Left lung (tissue), 4 donors: ENCODE measurements at regions not wholly inside any gene's neighbourhood (a gene's known extent, or its start where the extent isn't known, plus 50 kb on each side); places are given as distances from the start of the nearest gene placed in this dataset.

Source experiments
- ATAC-seq: fragments of 200-7000 bp; cut with Tn5 transposase; one replicate; pipeline ENCODE4 v1.9.1; 2020; ENCODE audit warnings: moderate library complexity
- DNase-seq, 4 donors: peaks; one replicate each; pipeline ENCODE4 v3.0.0-alpha.2; 2013 to 2020
- H3K27ac ChIP-seq, 2 donors: fragments of 200-600 bp; sonication (generic) in 1 of 2; one replicate each; pipeline versions ENCODE4 v1.5.0 to v1.8.0; 2020 to 2021
- H3K27me3 ChIP-seq, 2 donors: fragments of 200-600 bp; sonication (generic) in 1 of 2; one replicate each; pipeline versions ENCODE4 v1.5.0 to v1.8.0; 2020 to 2021
- H3K36me3 ChIP-seq, 2 donors: fragments of 200-600 bp; sonication (generic) in 1 of 2; one replicate each; pipeline versions ENCODE4 v1.5.0 to v1.8.0; 2020 to 2021
- H3K4me1 ChIP-seq, 2 donors: fragments of 200-600 bp; one replicate each; pipeline ENCODE4 v1.8.0; 2021
- H3K4me3 ChIP-seq, 2 donors: fragments of 200-600 bp; sonication (generic) in 1 of 2; one replicate each; pipeline versions ENCODE4 v1.5.0 to v1.8.0; 2020 to 2021; ENCODE audit warnings: mild to moderate bottlenecking in 1 of 2
- H3K9me3 ChIP-seq, 2 donors: fragments of 200-600 bp; sonication (generic) in 1 of 2; one replicate each; pipeline versions ENCODE4 v1.5.0 to v1.8.0; 2020 to 2021
- intact Hi-C, 2 donors: fragments of 100-400 bp; cut with DNase I; formaldehyde crosslinking; loops; one replicate each; pipeline versions ENCODE4 v1.11.2 to v1.14.2; 2022
- TF ChIP-seq, protein P1 (sequence below), 2 donors: fragments of 200-600 bp; sonication (generic) in 1 of 2; IDR thresholded peaks; one replicate each; pipeline versions ENCODE4 v1.5.0 to v1.8.0; 2021; ENCODE audit warnings: antibody characterized with exemption in 2 of 2
- donor health status: DM: no; HTN: yes; CAD: no.
- donor health status: DM: no; HTN: no; CAD: no.

DNA sequence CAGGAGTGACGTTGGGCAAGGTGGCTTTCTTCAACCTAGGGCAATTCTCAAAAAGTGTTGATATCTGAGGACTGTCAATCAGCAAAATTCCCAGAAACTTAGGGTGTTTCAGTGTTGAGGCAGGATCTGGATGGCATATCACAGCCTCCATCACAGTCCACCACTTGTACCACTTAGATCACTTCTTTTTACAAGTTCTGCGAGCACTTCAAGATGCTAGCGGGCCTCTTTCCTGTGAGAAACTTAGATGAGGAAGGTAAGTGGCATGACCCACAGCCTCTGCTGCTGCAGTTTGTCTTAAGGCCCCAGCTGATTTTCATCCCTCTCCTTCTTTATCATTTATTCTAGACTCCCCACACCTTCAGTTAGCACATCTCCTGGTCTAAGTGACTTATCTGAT lies 295.4 kb upstream of the ZNF521 start:
- ATAC-seq (no peak), DNase-seq (no peak)
- Histone ChIP-seq H3K27ac (no peak overlapping the region), H3K4me3 (no peak overlapping the region), H3K9me3 (no peaks in the 10 kb centered on the region), H3K27me3 (no peaks in the 10 kb centered on the region), H3K4me1 (no peaks in the 10 kb centered on the region), H3K36me3 (no peaks in the 10 kb centered on the region)
- intact Hi-C loops = no loop called here
- TF ChIP-seq, protein P1, sequence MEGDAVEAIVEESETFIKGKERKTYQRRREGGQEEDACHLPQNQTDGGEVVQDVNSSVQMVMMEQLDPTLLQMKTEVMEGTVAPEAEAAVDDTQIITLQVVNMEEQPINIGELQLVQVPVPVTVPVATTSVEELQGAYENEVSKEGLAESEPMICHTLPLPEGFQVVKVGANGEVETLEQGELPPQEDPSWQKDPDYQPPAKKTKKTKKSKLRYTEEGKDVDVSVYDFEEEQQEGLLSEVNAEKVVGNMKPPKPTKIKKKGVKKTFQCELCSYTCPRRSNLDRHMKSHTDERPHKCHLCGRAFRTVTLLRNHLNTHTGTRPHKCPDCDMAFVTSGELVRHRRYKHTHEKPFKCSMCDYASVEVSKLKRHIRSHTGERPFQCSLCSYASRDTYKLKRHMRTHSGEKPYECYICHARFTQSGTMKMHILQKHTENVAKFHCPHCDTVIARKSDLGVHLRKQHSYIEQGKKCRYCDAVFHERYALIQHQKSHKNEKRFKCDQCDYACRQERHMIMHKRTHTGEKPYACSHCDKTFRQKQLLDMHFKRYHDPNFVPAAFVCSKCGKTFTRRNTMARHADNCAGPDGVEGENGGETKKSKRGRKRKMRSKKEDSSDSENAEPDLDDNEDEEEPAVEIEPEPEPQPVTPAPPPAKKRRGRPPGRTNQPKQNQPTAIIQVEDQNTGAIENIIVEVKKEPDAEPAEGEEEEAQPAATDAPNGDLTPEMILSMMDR (IDR thresholded peaks at IDR 0.05) = no peak

DNA sequence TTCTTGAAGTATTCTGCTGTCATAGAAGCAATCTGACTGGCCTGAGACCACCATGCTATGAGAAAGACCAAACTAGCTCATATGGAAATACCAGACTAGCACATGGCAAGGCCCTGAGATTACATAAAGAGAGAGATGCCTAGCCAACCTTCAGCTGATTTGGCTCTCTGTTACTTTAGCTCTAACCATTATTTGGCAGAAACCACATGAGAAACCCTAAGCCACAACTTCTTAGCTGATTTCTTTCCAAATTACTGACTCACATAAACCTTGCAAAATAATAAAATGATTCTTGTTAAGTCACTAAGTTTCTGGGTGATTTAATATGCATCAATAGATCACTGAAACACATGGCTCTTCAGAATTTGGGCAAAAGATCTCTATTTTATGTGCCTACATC lies 295.0 kb upstream of the ZNF521 start:
- intact Hi-C loops = no loop called here
- Histone ChIP-seq H3K27ac (no peak overlapping the region), H3K36me3 (no peaks in the 10 kb centered on the region), H3K4me3 (no peak overlapping the region), H3K4me1 (no peaks in the 10 kb centered on the region), H3K9me3 (no peaks in the 10 kb centered on the region), H3K27me3 (no peaks in the 10 kb centered on the region)
- no peak for ATAC-seq
- no peak for DNase-seq
- TF ChIP-seq, protein P1 (IDR thresholded peaks at IDR 0.05) = no peak

DNA sequence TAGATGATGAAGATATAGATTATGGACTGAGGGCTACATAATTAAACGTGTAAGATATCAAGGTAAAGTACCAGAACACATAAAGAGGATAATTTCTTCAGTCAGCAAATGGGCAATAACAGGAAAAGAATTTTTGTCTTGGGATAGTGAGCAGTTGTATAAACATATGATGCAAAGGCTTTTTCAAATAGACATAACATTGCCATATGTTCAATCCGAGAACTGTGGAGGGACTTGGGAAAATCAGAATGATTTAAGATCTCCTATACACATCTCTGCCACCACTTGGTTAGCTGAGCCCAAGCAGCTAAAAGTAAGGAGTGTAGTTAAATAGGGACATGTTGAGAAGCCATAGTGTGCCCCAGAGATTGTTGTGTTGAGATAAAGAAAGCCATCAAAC lies 287.6 kb upstream of the ZNF521 start:
- TF ChIP-seq, protein P1 (IDR thresholded peaks at IDR 0.05) = no peak
- Histone ChIP-seq H3K27ac (no peak overlapping the region), H3K4me1 (no peaks in the 10 kb centered on the region), H3K4me3 (no peak overlapping the region), H3K9me3 (no peaks in the 10 kb centered on the region), H3K36me3 (no peaks in the 10 kb centered on the region), H3K27me3 (no peaks in the 10 kb centered on the region)
- DNase-seq = no peak
- intact Hi-C loops = no loop called here
- ATAC-seq = no peak

DNA sequence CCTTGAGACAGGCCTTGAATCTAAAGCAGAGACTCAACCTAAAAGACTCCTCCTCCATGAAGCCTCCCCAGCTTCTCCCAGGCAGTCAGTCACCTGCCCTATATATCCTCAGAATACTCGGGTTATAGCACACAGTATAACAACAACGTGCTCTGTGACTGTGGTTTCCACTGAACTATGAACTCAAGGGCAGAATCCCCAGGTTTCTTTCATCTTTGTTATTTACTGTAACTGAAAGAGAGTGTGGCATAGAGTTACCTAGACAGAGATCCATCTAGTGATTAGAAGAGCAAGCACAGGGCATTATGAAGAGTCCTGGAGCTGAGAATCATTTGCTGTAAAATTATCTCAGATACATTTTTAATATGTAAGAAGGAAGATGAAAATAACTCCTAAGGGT lies 281.6 kb upstream of the ZNF521 start:
- Histone ChIP-seq H3K4me3 (no peak overlapping the region), H3K27me3 (no peaks in the 10 kb centered on the region), H3K9me3 (no peaks in the 10 kb centered on the region), H3K27ac (no peak overlapping the region), H3K4me1 (no peaks in the 10 kb centered on the region), H3K36me3 (no peaks in the 10 kb centered on the region)
- TF ChIP-seq, protein P1 (IDR thresholded peaks at IDR 0.05) = no peak
- intact Hi-C loops = no loop called here
- no peak for DNase-seq
- no peak for ATAC-seq

DNA sequence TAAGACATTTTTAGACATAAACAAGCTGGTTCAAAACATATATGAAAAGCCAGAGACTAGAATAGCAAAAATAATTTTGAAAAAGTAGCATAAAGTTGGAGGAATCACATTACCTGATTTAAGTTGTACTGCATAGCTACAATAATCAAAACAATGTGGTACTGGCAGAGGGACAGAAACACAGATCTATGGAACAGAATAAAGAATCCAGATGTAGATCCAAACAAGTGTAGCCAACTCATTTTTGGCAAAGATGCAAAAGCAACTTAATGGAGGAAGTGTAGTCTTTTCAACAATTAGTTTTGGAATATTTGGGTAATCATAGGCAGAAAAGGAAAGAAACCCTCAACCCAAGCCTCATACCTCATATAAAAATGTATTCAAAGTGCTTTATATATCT lies 278.7 kb upstream of the ZNF521 start:
- Histone ChIP-seq H3K9me3 (peaks cover 0 to 24% of the 10 kb centered on the region in 2 donors), H3K36me3 (no peaks in the 10 kb centered on the region), H3K4me1 (no peaks in the 10 kb centered on the region), H3K27ac (no peak overlapping the region), H3K4me3 (no peak overlapping the region), H3K27me3 (no peaks in the 10 kb centered on the region)
- TF ChIP-seq, protein P1 (IDR thresholded peaks at IDR 0.05) = no peak
- ATAC-seq (no peak), DNase-seq (no peak)
- intact Hi-C loops = no loop called here
